Thyroid gland (tissue), 4 donors: ENCODE measurements at regions not wholly inside any gene's neighbourhood (a gene's known extent, or its start where the extent isn't known, plus 50 kb on each side); places are given as distances from the start of the nearest gene placed in this dataset.

Experiments used
- CTCF ChIP-seq, 6 experiments: fragments of 200-600 bp in 3 of 6; fragments of 450-650 bp in 3 of 6; sonication (generic) in 3 of 6; IDR thresholded peaks; one replicate each; pipeline ENCODE4 v1.5.1; 2016 to 2019; ENCODE audit warnings: antibody characterized with exemption in 6 of 6, mild to moderate bottlenecking in 2 of 6, inconsistent platforms in 1 of 6, moderate library complexity in 1 of 6
- POLR2A ChIP-seq, 2 donors: fragments of 450-650 bp; IDR thresholded peaks; one replicate each; pipeline ENCODE4 v1.6.1; 2017; ENCODE audit warnings: antibody characterized with exemption in 2 of 2, mild to moderate bottlenecking in 2 of 2, moderate library complexity in 1 of 2

GRCh38 chr1:75673399-75673798 lies 51.1 kb upstream of the ACADM start:
- TF ChIP-seq CTCF (IDR thresholded peaks at IDR 0.05) (no peak), POLR2A (IDR thresholded peaks at IDR 0.05) (no peak)
